Ishikawa (cell line): ENCODE measurements at regions not wholly inside any gene's neighbourhood (a gene's known extent, or its start where the extent isn't known, plus 50 kb on each side); places are given as distances from the start of the nearest gene placed in this dataset.

Source experiments
- CEBPB ChIP-seq: IDR thresholded peaks from 2 replicates; pipeline ENCODE4 v1.6.1; 2012
- CREB1 ChIP-seq: IDR thresholded peaks from 2 replicates; pipeline ENCODE4 v1.6.1; 2012; ENCODE audit warnings: low read depth
- EGR1 ChIP-seq: IDR thresholded peaks from 2 replicates; pipeline ENCODE4 v1.6.1; 2012
- EP300 ChIP-seq: IDR thresholded peaks from 2 replicates; pipeline ENCODE4 v1.6.1; 2012; ENCODE audit warnings: borderline replicate concordance
- FOXM1 ChIP-seq: IDR thresholded peaks from 2 replicates; pipeline ENCODE4 v1.6.1; 2012; ENCODE audit warnings: low read depth, borderline replicate concordance
- NFIC ChIP-seq: IDR thresholded peaks from 2 replicates; pipeline ENCODE4 v1.6.1; 2012
- RAD21 ChIP-seq: IDR thresholded peaks from 2 replicates; pipeline ENCODE4 v1.6.1; 2012; ENCODE audit warnings: low read depth
- TAF1 ChIP-seq: IDR thresholded peaks from 2 replicates; pipeline ENCODE4 v1.6.1; 2012; ENCODE audit warnings: low read depth, mild to moderate bottlenecking
- TCF12 ChIP-seq: IDR thresholded peaks from 2 replicates; pipeline ENCODE4 v1.6.1; 2012; ENCODE audit warnings: low read depth
- TEAD4 ChIP-seq: IDR thresholded peaks from 2 replicates; pipeline ENCODE4 v1.6.1; 2012
- YY1 ChIP-seq: IDR thresholded peaks from 2 replicates; pipeline ENCODE4 v1.6.1; 2012; ENCODE audit warnings: low read depth
- ZBTB7A ChIP-seq: IDR thresholded peaks from 2 replicates; pipeline ENCODE4 v1.6.1; 2012; ENCODE audit warnings: low read depth
- TF ChIP-seq, protein P1 (sequence below): IDR thresholded peaks from 2 replicates; pipeline ENCODE4 v1.6.1; 2012
- TF ChIP-seq, protein P2 (sequence below): IDR thresholded peaks from 2 replicates; pipeline ENCODE4 v1.6.1; 2012; ENCODE audit warnings: low read depth, mild to moderate bottlenecking
- TF ChIP-seq, protein P3 (sequence below): IDR thresholded peaks from 2 replicates; pipeline ENCODE4 v1.6.1; 2012

DNA sequence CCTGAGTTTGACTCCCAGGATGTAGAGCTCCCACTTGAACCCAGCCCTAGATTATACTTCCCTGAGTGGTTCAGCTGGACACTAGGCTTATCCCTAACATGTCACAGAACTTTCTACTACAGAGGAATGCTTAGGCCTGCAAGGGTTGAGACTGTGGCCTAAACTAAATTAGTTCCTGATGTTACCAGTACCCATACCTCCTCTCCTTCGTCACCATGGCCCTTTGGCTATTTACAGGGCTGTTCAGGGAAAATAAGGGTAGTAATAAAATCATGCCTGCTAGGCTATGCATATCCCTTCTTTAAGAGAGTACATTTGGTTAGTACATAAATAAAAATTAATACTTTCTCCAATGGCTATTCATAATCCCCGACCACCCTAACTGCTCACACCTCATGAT, 356.4 kb upstream of the RASGRP1 start:
- no peak for TF ChIP-seq EGR1

DNA sequence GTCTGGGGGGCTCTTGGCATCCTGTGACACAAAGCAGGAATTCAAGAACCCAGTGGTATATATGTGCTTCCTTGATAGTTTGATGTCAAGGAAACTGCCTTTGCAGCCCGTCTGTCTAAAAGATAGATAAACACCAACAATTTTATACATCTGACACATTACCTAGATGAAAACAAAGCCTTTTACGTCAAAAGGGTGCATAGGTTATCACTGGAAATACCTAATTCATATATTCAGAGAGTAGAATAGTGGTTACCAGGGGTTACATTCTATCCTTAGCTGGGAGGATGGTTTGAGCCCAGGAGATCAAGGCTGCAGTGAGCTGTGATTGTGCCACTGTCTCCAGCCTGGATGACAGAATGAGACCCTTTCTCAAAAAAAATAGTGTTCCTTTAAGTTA, 356.9 kb upstream of the RASGRP1 start:
- TF ChIP-seq EP300 (no peak), TEAD4 (no peak), RAD21 (no peak), CEBPB (no peak), YY1 (no peak), TCF12 (no peak), EGR1 (no peak), FOXM1 (no peak), ZBTB7A (no peak), NFIC (no peak)
- TF ChIP-seq, protein P1, sequence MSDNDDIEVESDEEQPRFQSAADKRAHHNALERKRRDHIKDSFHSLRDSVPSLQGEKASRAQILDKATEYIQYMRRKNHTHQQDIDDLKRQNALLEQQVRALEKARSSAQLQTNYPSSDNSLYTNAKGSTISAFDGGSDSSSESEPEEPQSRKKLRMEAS = no peak

DNA sequence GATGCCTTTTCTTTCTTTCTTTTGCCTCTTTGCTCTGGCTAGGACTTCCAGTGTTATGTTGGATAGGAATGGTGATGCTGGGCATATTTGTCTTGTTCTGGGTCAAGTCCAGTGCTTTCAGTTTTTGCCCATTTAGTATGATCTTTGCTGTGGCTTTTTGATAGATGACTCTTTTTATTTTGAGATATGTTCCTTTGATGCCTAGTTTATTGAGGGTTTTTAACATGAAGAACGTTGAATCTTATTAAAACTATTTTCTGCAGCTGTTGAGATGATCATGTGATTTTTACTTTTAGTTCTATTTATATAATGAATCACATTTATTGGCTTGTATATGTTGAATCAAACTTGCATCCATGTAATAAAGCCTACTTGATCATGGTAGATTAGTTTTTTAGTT, 363.8 kb upstream of the RASGRP1 start:
- TF ChIP-seq YY1 (no peak), EGR1 (no peak), TAF1 (no peak), CEBPB (no peak), ZBTB7A (no peak)
- TF ChIP-seq, protein P2, sequence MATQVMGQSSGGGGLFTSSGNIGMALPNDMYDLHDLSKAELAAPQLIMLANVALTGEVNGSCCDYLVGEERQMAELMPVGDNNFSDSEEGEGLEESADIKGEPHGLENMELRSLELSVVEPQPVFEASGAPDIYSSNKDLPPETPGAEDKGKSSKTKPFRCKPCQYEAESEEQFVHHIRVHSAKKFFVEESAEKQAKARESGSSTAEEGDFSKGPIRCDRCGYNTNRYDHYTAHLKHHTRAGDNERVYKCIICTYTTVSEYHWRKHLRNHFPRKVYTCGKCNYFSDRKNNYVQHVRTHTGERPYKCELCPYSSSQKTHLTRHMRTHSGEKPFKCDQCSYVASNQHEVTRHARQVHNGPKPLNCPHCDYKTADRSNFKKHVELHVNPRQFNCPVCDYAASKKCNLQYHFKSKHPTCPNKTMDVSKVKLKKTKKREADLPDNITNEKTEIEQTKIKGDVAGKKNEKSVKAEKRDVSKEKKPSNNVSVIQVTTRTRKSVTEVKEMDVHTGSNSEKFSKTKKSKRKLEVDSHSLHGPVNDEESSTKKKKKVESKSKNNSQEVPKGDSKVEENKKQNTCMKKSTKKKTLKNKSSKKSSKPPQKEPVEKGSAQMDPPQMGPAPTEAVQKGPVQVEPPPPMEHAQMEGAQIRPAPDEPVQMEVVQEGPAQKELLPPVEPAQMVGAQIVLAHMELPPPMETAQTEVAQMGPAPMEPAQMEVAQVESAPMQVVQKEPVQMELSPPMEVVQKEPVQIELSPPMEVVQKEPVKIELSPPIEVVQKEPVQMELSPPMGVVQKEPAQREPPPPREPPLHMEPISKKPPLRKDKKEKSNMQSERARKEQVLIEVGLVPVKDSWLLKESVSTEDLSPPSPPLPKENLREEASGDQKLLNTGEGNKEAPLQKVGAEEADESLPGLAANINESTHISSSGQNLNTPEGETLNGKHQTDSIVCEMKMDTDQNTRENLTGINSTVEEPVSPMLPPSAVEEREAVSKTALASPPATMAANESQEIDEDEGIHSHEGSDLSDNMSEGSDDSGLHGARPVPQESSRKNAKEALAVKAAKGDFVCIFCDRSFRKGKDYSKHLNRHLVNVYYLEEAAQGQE = no peak
- TF ChIP-seq, protein P3, sequence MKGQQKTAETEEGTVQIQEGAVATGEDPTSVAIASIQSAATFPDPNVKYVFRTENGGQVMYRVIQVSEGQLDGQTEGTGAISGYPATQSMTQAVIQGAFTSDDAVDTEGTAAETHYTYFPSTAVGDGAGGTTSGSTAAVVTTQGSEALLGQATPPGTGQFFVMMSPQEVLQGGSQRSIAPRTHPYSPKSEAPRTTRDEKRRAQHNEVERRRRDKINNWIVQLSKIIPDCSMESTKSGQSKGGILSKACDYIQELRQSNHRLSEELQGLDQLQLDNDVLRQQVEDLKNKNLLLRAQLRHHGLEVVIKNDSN = no peak

DNA sequence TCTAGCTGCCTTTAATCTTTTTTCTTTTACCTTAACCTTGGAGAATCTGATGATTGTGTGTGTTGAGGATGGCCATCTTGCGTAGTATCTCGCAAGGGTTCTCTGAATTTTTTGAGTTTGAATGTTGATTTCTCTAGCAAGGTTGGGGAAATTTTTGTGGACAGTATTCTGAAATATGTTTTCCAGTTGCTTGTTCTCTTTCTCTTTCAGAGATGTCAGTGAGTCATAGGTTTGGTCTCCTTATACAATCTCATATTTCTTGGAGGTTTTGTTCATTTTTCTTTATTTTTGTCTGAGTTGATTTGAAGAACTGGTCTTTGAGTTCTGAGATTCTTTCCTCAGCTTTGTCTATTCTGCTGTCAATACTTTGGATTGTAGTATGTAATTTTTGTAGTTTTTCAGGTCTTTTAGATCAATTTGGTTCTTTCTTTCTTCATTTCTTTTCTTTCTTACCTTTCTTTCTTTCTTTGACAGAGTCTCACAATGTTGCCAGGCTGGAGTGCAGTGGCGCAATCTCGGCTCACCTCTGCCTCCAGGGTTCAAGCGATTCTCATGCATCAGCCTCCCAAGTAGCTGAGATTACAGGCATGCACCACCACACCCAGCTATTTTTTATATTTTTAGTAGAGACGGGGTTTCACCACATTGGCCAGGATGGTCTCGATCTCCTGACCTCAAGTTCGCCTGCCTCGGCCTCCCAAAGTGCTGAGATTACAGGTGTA, 366.4 kb upstream of the RASGRP1 start:
- no peak for TF ChIP-seq CEBPB
- TF ChIP-seq TAF1 = no peak
- no peak for TF ChIP-seq EP300
- no peak for TF ChIP-seq NFIC
- TF ChIP-seq, protein P2 = no peak
- TF ChIP-seq RAD21 = no peak
- TF ChIP-seq YY1 = no peak
- no peak for TF ChIP-seq EGR1
- TF ChIP-seq, protein P3 = no peak
- no peak for TF ChIP-seq ZBTB7A
- no peak for TF ChIP-seq FOXM1
- TF ChIP-seq, protein P1 = no peak
- TF ChIP-seq CREB1 = no peak
- TF ChIP-seq TCF12 = no peak
- TF ChIP-seq TEAD4 = no peak

DNA sequence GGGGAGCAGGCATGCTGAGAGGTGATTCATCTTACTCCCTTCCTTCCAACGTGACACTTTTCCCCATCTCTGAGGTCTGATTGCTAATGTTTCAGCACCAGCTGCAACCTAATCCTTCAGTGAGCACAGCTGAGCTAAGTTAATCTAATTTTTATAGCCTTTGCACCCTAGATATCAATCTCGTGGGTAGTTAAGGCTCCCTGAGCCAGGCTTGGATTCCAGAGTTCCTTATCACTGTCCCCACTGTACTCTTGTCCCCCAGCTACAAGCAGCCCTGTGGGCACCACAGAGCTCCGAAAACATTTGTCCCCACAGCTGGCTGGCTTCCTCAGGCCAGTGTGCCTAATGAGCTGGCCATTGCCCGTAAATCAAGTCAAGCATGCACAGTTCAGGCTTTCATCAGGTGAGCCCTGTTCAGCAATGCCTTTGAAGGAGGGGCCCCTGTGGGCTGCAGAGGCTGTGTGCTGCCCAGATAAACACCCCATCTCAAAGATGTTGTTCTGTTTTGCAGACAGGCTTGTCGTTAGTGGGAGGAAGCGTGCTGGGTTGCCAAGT, 376.9 kb upstream of the RASGRP1 start:
- TF ChIP-seq TCF12 (peak; percentile 54), TEAD4 (no peak), EGR1 (no peak)

DNA sequence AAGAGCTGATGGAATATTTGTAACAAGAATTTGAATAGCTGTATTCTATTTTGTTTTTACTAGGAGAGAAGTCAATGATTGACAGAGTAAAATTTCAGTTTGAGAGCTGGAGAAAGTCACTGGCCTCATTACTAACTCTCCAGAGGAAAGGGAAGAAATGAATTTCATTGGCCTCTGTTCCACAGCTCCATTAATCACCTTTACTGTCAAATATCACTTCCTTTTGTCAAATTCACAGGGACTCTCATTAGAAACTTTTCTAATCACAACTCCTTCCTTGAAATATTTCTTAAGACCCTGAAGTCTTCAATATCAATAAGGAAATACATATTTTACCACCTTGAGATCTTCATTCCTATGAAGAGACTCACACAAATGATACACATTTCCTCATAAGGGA, 379.9 kb upstream of the RASGRP1 start:
- TF ChIP-seq, protein P3 = no peak
- TF ChIP-seq EP300 = no peak
- TF ChIP-seq EGR1 = no peak
- no peak for TF ChIP-seq YY1
- TF ChIP-seq CEBPB = no peak
- no peak for TF ChIP-seq ZBTB7A
- no peak for TF ChIP-seq FOXM1
- no peak for TF ChIP-seq CREB1
- TF ChIP-seq, protein P1 = no peak
- TF ChIP-seq, protein P2 = no peak
- TF ChIP-seq RAD21 = no peak
- TF ChIP-seq TAF1 = no peak
- TF ChIP-seq TCF12 = no peak
- no peak for TF ChIP-seq TEAD4
- TF ChIP-seq NFIC = no peak
